ENCODE measurements at regions not wholly inside any gene's neighbourhood (a gene's known extent, or its start where the extent isn't known, plus 50 kb on each side); places are given as distances from the start of the nearest gene placed in this dataset.
A peak's percentile ranks its signal among the peaks of the same experiment; 100 is the strongest.

DNA sequence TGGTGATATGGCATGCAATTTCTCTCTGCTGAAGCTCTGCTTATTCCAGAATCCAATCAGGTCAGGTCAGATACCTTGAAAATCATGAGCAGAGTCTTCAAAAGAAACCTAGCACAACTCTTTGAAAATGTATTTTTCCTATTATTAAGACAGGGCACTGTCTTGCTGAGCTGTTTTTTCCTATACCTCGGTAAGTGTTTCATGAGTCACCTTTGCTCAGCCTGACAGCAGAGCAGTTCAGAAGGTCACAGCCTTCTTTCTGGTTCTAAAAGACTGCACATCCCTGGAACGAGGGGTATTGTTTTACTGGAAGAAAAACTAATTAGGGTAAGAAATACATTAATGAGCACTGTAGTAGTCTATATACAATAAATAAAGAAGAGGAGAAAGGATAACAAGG lies 422.0 kb downstream of the SOX2 start:
- Histone ChIP-seq H3K9me3 (ENCODE audit: control insufficient read depth in 2 of 3, insufficient read depth in 1 of 3, low read length in 3 of 3) (no peaks in the 10 kb centered on the region), H3K27ac (ENCODE audit: low read depth in 2 of 2, low read length in 2 of 2) (no peak overlapping the region), H3K27me3 (ENCODE audit: control insufficient read depth, insufficient read depth, low read length) (no peaks in the 10 kb centered on the region), H3K4me3 (ENCODE audit: low read length in 3 of 3) (no peak overlapping the region), H3K36me3 (ENCODE audit: control insufficient read depth in 2 of 3, insufficient read depth in 3 of 3, low read length in 3 of 3) (no peaks in the 10 kb centered on the region), H3K9ac (ENCODE audit: low read length in 3 of 3) (no peak overlapping the region), H3K4me1 (ENCODE audit: control insufficient read depth in 2 of 3, insufficient read depth in 2 of 3, low read depth in 1 of 3, low read length in 3 of 3) (no peaks in the 10 kb centered on the region)
- TF ChIP-seq, protein P1, sequence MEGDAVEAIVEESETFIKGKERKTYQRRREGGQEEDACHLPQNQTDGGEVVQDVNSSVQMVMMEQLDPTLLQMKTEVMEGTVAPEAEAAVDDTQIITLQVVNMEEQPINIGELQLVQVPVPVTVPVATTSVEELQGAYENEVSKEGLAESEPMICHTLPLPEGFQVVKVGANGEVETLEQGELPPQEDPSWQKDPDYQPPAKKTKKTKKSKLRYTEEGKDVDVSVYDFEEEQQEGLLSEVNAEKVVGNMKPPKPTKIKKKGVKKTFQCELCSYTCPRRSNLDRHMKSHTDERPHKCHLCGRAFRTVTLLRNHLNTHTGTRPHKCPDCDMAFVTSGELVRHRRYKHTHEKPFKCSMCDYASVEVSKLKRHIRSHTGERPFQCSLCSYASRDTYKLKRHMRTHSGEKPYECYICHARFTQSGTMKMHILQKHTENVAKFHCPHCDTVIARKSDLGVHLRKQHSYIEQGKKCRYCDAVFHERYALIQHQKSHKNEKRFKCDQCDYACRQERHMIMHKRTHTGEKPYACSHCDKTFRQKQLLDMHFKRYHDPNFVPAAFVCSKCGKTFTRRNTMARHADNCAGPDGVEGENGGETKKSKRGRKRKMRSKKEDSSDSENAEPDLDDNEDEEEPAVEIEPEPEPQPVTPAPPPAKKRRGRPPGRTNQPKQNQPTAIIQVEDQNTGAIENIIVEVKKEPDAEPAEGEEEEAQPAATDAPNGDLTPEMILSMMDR (IDR thresholded peaks at IDR 0.05; ENCODE audit: borderline replicate concordance, extremely low read depth, insufficient read depth) = no peak
- FAIRE-seq (no peak), DNase-seq (no peak)
- intact Hi-C loops (cut with DNase I) = no loop called here

DNA sequence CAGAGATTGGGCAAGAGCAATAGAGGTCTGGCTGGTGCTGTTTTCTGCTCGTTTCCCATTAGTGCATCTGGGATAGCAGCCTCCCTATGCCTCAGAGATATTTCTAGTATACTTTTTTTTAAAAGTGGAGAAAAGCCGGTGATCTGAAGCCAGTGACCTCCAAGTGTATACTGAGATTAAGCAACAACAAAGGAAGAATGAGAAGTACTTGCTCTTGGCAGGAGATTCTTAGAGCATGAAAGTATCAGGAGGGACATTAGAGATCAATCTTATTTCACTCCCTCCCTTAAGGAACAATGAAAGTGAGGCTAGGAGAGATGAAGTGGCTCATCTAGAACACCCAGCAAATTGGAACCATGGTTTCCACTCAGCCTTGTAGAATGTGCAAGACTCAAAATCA lies 423.3 kb downstream of the SOX2 start:
- H3K9ac ChIP-seq (ENCODE audit: low read length in 3 of 3) = no peak overlapping the region
- TF ChIP-seq, protein P1 (IDR thresholded peaks at IDR 0.05; ENCODE audit: borderline replicate concordance, extremely low read depth, insufficient read depth) = no peak
- H3K4me3 ChIP-seq (ENCODE audit: low read length in 3 of 3) = no peak overlapping the region
- intact Hi-C loops (cut with DNase I) = no loop called here
- no peaks in the 10 kb centered on the region for H3K4me1 ChIP-seq (ENCODE audit: control insufficient read depth in 2 of 3, insufficient read depth in 2 of 3, low read depth in 1 of 3, low read length in 3 of 3)
- no peaks in the 10 kb centered on the region for H3K36me3 ChIP-seq (ENCODE audit: control insufficient read depth in 2 of 3, insufficient read depth in 3 of 3, low read length in 3 of 3)
- no peak for DNase-seq
- no peaks in the 10 kb centered on the region for H3K27me3 ChIP-seq (ENCODE audit: control insufficient read depth, insufficient read depth, low read length)
- H3K27ac ChIP-seq (ENCODE audit: low read depth in 2 of 2, low read length in 2 of 2) = no peak overlapping the region
- no peaks in the 10 kb centered on the region for H3K9me3 ChIP-seq (ENCODE audit: control insufficient read depth in 2 of 3, insufficient read depth in 1 of 3, low read length in 3 of 3)
- no peak for FAIRE-seq

DNA sequence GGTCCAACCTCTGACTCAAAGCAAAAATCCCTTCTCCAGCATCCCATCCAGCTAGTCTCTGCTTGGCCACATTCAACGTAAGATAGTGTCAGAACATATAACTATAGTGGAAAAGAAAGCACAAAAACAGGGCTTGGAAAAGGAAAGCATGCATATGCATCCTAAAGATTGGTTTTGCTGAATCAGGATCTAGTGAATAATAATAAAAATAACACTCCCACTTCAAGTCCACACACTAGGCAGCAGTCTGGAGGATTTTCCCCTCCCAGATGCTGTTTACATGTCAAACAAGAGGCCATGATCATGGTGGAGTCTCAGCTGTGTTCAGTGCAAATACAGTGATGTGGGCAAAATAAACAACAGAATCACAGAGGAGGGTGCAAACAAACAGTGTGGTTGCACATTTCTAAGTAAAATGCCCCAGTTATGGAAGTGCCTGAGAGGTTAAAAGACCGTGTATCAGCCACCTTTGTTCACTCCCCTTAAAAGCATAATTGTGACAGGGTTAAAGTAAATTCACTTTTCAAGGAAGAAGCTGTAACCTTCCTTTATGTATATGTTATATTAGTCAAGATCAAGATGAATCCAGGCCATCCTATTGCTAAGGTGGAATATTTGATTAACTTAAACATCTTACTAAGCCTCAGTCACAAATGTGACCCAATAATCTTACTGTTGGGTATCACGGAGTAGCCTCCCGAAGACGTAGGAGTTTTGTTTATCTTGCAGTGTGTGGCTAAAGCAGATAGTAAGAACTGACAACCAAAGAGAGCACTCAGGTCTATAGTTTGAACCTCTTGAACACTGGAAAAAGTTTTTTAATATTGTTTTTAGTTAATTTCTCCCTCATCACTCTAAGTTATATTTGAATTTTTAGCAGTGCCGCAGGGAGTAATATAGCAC lies 424.5 kb downstream of the SOX2 start:
- Histone ChIP-seq H3K27ac (ENCODE audit: low read depth in 2 of 2, low read length in 2 of 2) (no peak overlapping the region), H3K9ac (ENCODE audit: low read length in 3 of 3) (no peak overlapping the region), H3K4me1 (ENCODE audit: control insufficient read depth in 2 of 3, insufficient read depth in 2 of 3, low read depth in 1 of 3, low read length in 3 of 3) (no peaks in the 10 kb centered on the region), H3K27me3 (ENCODE audit: control insufficient read depth, insufficient read depth, low read length) (no peaks in the 10 kb centered on the region), H3K4me3 (ENCODE audit: low read length in 3 of 3) (no peak overlapping the region), H3K36me3 (ENCODE audit: control insufficient read depth in 2 of 3, insufficient read depth in 3 of 3, low read length in 3 of 3) (no peaks in the 10 kb centered on the region), H3K9me3 (ENCODE audit: control insufficient read depth in 2 of 3, insufficient read depth in 1 of 3, low read length in 3 of 3) (no peaks in the 10 kb centered on the region)
- intact Hi-C loops (cut with DNase I) = no loop called here
- DNase-seq = peak in 2 of 5 donors; percentile 18 to 20
- TF ChIP-seq, protein P1 (IDR thresholded peaks at IDR 0.05; ENCODE audit: borderline replicate concordance, extremely low read depth, insufficient read depth) = no peak
- no peak for FAIRE-seq

All from kidney (tissue), 13 donors.